ENCODE measurements at regions not wholly inside any gene's neighbourhood (a gene's known extent, or its start where the extent isn't known, plus 50 kb on each side); places are given as distances from the start of the nearest gene placed in this dataset.

DNA sequence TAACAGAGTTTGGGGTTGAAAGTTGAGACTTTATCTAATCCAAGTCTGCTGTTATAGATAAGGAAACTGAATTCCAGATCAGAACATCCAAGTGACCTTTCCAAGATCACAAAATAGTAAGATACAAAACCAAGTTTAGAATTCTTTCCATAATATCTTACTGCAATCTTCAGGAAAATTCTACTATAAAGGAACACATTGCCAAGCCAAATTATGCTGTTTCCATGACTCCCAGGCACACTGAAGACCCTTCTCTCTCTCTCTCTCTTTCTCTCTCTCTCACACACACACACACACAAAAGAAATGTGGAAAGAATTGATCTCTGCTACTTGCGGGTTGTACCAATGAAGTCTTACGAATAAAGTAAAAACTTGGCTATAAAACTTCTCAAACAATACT, 398.4 kb downstream of the METTL4 start:
- no peak for DNase-seq (ENCODE audit: low spot score)

- no peak for DNase-seq (ENCODE audit: low spot score)
These were observed 397.8 kb downstream of the METTL4 start for GRCh38 chr18:2173486-2173885.

DNA sequence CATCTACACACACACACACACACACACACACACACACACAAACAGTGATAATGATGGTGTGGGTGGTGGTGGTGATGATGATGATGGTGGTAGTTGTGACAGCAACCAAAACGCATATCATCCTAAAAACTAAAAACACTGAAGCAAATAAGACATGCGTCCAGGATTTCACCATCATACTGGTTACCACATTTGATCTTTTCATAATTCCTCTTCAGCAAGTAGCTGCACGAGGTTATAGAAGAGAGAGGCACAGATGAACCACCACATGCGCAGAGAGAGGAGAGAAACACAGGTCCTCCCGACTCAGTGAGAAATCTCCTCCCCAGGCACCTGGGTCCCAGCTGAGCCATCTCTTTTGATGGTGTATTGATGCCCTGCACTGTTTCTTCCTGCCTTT, 393.3 kb downstream of the METTL4 start:
- DNase-seq (ENCODE audit: low spot score) = no peak

- no peak for DNase-seq (ENCODE audit: low spot score)
These were observed 391.7 kb downstream of the METTL4 start for GRCh38 chr18:2179498-2180183.

GRCh38 chr18:2180586-2180985, 390.7 kb downstream of the METTL4 start:
- DNase-seq (ENCODE audit: low spot score) = no peak

GRCh38 chr18:2183432-2183831, 387.9 kb downstream of the METTL4 start:
- DNase-seq (ENCODE audit: low spot score) = no peak

DNA sequence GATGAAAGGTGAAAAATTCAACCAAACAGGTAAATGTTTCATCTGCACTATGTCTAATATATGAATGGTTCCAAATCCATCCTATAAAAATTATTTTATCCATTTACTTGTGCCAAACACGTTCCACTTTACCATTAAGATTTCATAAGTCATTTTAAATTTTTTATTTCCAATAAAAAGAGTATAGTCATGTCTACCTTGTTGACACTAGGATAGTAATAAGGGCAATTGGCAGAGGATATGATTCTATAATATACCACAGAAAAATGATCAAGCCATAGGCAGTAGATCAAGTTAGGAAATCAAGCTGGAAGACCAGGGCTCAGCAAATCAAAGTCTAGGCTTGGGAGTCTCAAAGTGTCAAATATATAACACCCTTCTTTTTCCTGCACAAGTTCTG, 384.3 kb downstream of the METTL4 start:
- no peak for DNase-seq (ENCODE audit: low spot score)

DNA sequence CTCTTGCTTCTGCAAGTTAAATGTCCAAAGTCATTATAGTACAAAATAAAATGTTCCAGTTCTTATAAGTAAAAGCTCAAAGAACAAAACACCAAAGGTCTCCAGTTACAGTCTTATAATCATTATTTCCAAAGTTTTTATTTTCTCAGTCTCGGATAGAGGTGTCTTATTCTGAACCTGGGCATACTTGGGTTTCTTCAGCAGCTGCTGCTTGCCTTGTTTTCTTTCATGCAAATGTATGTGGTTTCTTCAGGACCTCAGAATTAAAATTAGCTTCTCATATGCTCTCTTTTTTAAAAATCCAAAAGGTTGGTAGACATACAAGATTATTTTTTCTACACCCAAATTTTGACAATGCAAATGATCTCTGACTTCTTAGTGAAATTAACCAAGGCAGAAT, 383.0 kb downstream of the METTL4 start:
- DNase-seq (ENCODE audit: low spot score) = no peak

GRCh38 chr18:2191180-2191790, 380.0 kb downstream of the METTL4 start:
- DNase-seq (ENCODE audit: low spot score) = no peak

DNA sequence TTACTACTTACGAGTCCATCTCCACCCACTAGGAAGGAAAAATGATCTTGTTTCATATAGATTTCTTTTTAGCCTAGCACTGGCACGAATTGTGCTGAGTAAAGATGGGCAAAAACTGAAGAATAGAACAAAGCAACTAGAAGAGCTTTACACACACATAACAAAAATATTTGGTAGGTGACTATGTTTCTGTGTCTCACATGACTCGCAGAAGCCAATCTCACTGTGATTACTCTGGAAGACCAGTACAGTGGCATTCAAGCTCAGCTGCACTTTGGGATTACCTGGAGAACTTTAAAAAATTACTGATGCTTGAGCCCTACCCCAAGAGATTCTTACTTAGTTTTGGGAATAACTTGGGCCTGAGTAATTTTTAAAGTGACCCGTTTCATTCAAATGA, 378.7 kb downstream of the METTL4 start:
- DNase-seq (ENCODE audit: low spot score) = no peak

GRCh38 chr18:2197946-2198345, 373.4 kb downstream of the METTL4 start:
- no peak for DNase-seq (ENCODE audit: low spot score)

DNA sequence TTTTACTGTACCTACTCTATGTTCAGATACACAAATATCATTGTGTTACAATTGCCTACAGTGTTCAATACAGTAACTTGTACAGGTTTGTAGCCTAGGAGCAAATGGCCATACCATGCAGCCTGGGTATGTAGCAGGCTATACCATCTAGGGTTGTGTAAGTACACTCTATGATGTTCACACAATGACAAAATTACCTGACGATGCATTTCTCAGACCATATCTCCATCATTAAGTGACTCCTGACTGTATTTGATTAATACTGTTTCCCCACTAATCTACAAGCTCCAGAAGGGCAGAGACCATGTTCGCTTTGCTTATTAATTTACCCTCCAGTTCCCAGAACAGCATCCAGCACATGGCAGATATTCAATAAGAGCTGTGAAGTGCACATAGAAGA, 372.2 kb downstream of the METTL4 start:
- no peak for DNase-seq (ENCODE audit: low spot score)

DNA sequence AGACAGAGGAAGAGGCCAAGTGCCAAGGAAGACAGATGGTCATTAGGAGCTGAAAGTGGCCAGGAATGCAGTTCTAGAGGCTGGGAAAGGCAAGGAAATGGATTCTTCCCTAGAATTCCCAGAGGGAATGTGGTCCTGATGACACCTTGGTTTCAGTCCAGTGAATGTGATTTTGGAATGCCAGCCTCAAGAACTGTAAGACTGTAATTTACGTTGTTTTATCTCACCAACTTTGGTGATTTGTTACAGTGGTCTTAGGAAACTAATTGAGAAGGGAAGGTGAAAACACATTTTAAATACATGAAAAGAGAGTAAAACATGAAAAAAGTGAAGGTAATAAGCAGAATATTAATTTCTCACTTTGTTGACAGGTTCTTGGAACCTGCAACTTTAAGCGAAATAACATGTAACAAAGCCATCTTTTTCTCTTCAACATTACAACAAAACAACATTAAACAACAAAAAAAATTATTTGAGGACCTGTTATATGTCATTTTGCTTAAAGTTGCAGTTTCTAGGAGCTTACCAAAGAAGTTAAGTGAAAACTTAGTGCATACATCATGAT, 370.2 kb downstream of the METTL4 start:
- DNase-seq (ENCODE audit: low spot score) = no peak

DNA sequence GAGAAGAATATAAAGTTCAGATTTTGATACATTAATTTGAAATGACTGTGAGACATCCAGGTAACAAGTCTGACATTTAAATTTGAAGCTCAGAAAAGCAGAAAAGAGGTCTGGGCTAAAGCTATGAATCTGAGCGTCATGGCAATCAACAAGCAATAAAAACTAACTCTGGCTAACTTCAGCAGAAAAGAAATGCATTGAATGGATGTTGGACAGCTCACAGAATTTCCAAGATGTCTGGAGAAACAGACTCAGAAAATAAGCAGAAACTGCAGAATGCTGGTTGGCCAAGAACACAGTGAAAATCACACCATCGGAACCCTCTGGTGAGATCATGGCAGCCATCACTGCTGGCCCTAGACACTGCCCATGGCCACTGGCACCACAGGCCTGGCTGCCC, 366.6 kb downstream of the METTL4 start:
- DNase-seq (ENCODE audit: low spot score) = no peak

DNA sequence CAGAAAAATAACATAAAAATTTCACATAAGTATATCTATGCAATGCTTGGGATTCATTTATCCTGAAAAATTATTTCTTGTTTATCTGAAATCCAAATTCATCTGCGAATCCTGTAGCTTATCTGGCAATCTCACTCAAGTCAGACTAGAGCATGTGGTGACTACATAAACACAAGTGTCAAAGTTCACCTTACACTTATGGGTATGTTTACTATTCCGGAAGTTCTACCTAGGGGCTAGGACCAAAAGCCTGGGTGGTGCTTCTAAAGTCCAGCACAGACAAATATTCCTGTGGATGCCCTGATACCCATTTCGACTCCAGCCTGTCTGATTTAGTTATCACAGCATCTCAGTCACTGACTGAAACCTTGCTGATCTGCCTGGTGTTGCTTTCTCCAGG, 364.0 kb downstream of the METTL4 start:
- DNase-seq (ENCODE audit: low spot score) = no peak

GRCh38 chr18:2212598-2213205, 358.6 kb downstream of the METTL4 start:
- DNase-seq (ENCODE audit: low spot score) = no peak

- DNase-seq (ENCODE audit: low spot score) = no peak
These were observed 357.4 kb downstream of the METTL4 start for GRCh38 chr18:2213905-2214304.

DNA sequence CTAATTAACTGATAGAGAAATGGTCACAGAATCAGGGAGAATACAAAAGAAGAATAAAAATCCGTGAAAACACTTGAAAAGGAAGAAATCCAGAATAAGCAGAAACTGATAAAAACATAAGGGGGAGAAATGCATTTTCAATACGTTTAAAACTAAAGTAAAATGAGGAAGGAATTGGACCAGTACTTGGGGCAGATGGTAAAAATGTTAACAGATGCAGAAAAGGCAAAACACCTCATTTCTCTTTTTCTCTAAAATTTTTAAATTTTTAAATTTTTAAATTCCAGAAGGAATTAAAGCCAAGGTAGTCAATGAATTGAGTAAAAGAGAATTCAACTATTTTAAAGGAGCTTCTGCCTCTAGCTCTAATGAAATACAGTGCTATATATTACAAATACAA, 353.9 kb downstream of the METTL4 start:
- no peak for DNase-seq (ENCODE audit: low spot score)

- no peak for DNase-seq (ENCODE audit: low spot score)
These were observed 353.2 kb downstream of the METTL4 start for GRCh38 chr18:2218101-2218500.

- no peak for DNase-seq (ENCODE audit: low spot score)
These were observed 351.6 kb downstream of the METTL4 start for GRCh38 chr18:2219706-2220105.

DNA sequence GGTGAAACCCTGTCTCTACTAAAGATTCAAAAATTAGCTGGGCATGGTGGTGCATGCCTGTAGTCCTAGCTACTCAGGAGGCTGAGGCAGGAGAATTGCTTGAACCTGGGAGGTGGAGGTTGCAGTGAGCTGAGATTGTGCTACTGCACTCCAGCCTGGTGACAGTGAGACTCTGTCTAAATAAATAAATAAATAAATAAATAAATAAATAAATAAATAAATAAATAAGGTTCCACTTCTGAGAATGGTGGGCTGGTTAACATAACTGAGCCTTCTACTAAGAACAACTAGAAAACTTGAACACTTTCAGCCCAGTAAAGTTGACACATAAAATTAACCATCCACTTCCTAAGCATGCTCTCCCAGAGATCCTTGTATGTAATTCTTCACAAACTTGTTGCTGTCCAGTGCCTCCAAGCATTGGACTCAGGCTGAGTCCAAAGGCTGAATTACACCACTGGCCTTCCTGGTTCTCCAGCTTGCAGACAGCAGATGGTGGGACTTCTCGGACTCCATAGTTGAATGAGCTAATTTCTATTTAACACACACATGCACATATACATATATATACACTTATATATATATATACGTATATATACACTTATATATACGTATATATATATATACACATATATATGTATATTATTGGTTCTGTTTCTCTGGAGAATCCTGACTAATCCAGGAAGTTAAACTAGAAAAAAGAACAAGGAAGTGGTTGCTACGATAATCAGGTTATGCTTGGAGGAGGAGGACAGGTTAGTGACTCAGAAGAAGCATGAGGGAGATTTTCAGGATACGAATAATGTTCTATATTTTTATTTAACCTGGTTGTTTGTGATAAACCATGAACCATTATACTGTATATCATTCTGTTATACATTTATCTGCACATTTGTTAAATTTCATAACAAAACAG, 348.8 kb downstream of the METTL4 start:
- no peak for DNase-seq (ENCODE audit: low spot score)

- DNase-seq (ENCODE audit: low spot score) = no peak
These were observed 347.9 kb downstream of the METTL4 start for GRCh38 chr18:2223449-2223848.

All from D341Med (cell line).